Psoas muscle (tissue), 7 donors: ENCODE measurements at regions not wholly inside any gene's neighbourhood (a gene's known extent, or its start where the extent isn't known, plus 50 kb on each side); places are given as distances from the start of the nearest gene placed in this dataset.
A peak's percentile ranks its signal among the peaks of the same experiment; 100 is the strongest.
"Not testable (repeated sequence)": the region's sequence is repeated elsewhere in the genome, so short reads cannot be mapped to it uniquely, and the experiment has no call there.

ENCODE experiments used
- ATAC-seq, 4 donors: fragments of 200-7000 bp; cut with Tn5 transposase; one replicate each; pipeline ENCODE4 v1.9.1; 2020; ENCODE audit warnings: moderate library complexity in 3 of 4, mild to moderate bottlenecking in 2 of 4
- DNase-seq, 2 donors: peaks; one replicate each; pipeline ENCODE4 v3.0.0-alpha.2; 2020
- H3K27ac ChIP-seq: fragments of 200-600 bp; one replicate; pipeline ENCODE4 v1.8.0; 2022
- H3K27me3 ChIP-seq, 3 donors: fragments of 200-600 bp in 1 of 3; one replicate each; pipeline versions ENCODE4 v1.6.1 to v1.8.0; 2013 to 2022; ENCODE audit warnings: low read length in 2 of 3, mild to moderate bottlenecking in 2 of 3, moderate library complexity in 1 of 3; ENCODE audit not compliant: insufficient read depth in 3 of 3
- H3K36me3 ChIP-seq, 2 donors: fragments of 200-600 bp in 1 of 2; one replicate each; pipeline versions ENCODE4 v1.6.1 to v1.8.0; 2013 to 2022; ENCODE audit warnings: low read depth in 1 of 2, mild to moderate bottlenecking in 1 of 2, moderate library complexity in 1 of 2; ENCODE audit not compliant: insufficient read depth in 1 of 2
- H3K4me1 ChIP-seq: fragments of 200-600 bp; one replicate; pipeline ENCODE4 v1.8.0; 2022
- H3K4me3 ChIP-seq: fragments of 200-600 bp; one replicate; pipeline ENCODE4 v1.8.0; 2022; ENCODE audit warnings: mild to moderate bottlenecking
- H3K9me3 ChIP-seq: fragments of 200-600 bp; one replicate; pipeline ENCODE4 v1.8.0; 2022
- CTCF ChIP-seq: fragments of 200-600 bp; IDR thresholded peaks from one replicate; pipeline ENCODE4 v1.8.0; 2022; ENCODE audit warnings: antibody characterized with exemption
- WGBS, 3 donors: extraction: QIAGEN DNeasy Blood & Tissue Kit; methylation state at CpG; one replicate each; pipeline versions ENCODE4 v1.1.6 to v1.1.7; 2013; 5-methylcytosine and 5-hydroxymethylcytosine counted together
- intact Hi-C, 2 donors: fragments of 100-400 bp; cut with DNase I; formaldehyde crosslinking; loops; one replicate each; pipeline versions ENCODE4 v1.11.0 to v1.14.2; 2022
- donor health status: healthy with polysubstance abuse.
- donor health status: DM: no; HTN: no; CAD: no; lungs with moderate emphysema.
- donor health status: Bipolar disorder and iron deficiency.
- donor health status: healthy.
- donor health status: DM: yes; HTN: yes; CAD: no.
- donor health status: DM: no; HTN: no; CAD: no.
- donor health status: DM: yes; HTN: yes; CAD: no.

- WGBS, 3 donors: 23 to 66% (median 42%) methylated on average over 5 of the region's 5 CpGs
- peak in 1 of 2 donors; percentile 33 for DNase-seq
- intact Hi-C loops: loop anchor here in 1 of 2 donors (5.0 kb wide), 1 partner anchor 393 kb away; no protein-coding TSS in a partner anchor
- no peak overlapping the region for H3K4me3 ChIP-seq
- TF ChIP-seq CTCF: no peak
- peak overlapping the region; percentile 23 for H3K27ac ChIP-seq
- H3K9me3 ChIP-seq: no peaks in the 10 kb centered on the region
- H3K27me3 ChIP-seq: no peaks in the 10 kb centered on the region
- ATAC-seq: no peak
- H3K4me1 ChIP-seq: peaks cover 40% of the 10 kb centered on the region
- peaks cover 3 to 86% of the 10 kb centered on the region in 2 donors for H3K36me3 ChIP-seq
Measured at GRCh38 chr12:124374567-124374966, 79.7 kb downstream of the RFLNA start.

GRCh38 chr12:124374147-124374546, 79.3 kb downstream of the RFLNA start:
- 74 to 87% (median 83%) methylated on average over 17 of the region's 17 CpGs for WGBS, 3 donors
- intact Hi-C loops: loop anchor here in 1 of 2 donors (5.0 kb wide), 1 partner anchor 393 kb away; no protein-coding TSS in a partner anchor
- peak overlapping the region; percentile 20 for H3K27ac ChIP-seq
- no peak overlapping the region for H3K4me3 ChIP-seq
- ATAC-seq: no peak
- no peaks in the 10 kb centered on the region for H3K9me3 ChIP-seq
- no peak for TF ChIP-seq CTCF
- no peaks in the 10 kb centered on the region for H3K27me3 ChIP-seq
- DNase-seq: no peak
- H3K4me1 ChIP-seq: peaks cover 38% of the 10 kb centered on the region
- peaks cover 3 to 82% of the 10 kb centered on the region in 2 donors for H3K36me3 ChIP-seq

GRCh38 chr12:124373701-124374100, 78.8 kb downstream of the RFLNA start:
- not testable (repeated sequence) for ATAC-seq, H3K27me3 ChIP-seq, H3K9me3 ChIP-seq, DNase-seq, H3K4me3 ChIP-seq, H3K27ac ChIP-seq
- 92 to 94% (median 93%) methylated on average over 12 to 20 of the region's 21 CpGs for WGBS, 3 donors
- Histone ChIP-seq H3K36me3 (peaks cover 3 to 78% of the 10 kb centered on the region in 2 donors), H3K4me1 (peaks cover 38% of the 10 kb centered on the region)
- intact Hi-C loops: loop anchor here in 1 of 2 donors (5.0 kb wide), 1 partner anchor 394 kb away; no protein-coding TSS in a partner anchor

- Histone ChIP-seq H3K9me3 (no peaks in the 10 kb centered on the region), H3K4me1 (peaks cover 42% of the 10 kb centered on the region), H3K4me3 (no peak overlapping the region), H3K36me3 (peaks cover 3 to 69% of the 10 kb centered on the region in 2 donors), H3K27ac (peak overlapping the region; percentile 23), H3K27me3 (no peaks in the 10 kb centered on the region)
- no peak for TF ChIP-seq CTCF
- ATAC-seq (no peak), DNase-seq (no peak)
- intact Hi-C loops: loop anchor here in 1 of 2 donors (5.0 kb wide), 1 partner anchor 394 kb away; no protein-coding TSS in a partner anchor
- whole genome bisulfite sequencing, 3 donors: 84 to 94% (median 85%) methylated on average over 13 of the region's 13 CpGs
Measured at GRCh38 chr12:124372831-124373230, 77.9 kb downstream of the RFLNA start.

GRCh38 chr12:124371970-124372555, 77.2 kb downstream of the RFLNA start:
- H3K4me3 ChIP-seq: no peak overlapping the region
- peaks cover 3 to 62% of the 10 kb centered on the region in 2 donors for H3K36me3 ChIP-seq
- no peaks in the 10 kb centered on the region for H3K9me3 ChIP-seq
- DNase-seq: no peak
- WGBS, 3 donors: 83 to 85% (median 84%) methylated on average over 31 to 37 of the region's 37 CpGs
- H3K27ac ChIP-seq: peak overlapping the region; percentile 95
- H3K4me1 ChIP-seq: peaks cover 49% of the 10 kb centered on the region
- no peak for TF ChIP-seq CTCF
- intact Hi-C loops: loop anchor here in 1 of 2 donors (5.0 kb wide), 1 partner anchor 395 kb away; no protein-coding TSS in a partner anchor
- H3K27me3 ChIP-seq: no peaks in the 10 kb centered on the region
- ATAC-seq: no peak
